ENCODE measurements at regions not wholly inside any gene's neighbourhood (a gene's known extent, or its start where the extent isn't known, plus 50 kb on each side); places are given as distances from the start of the nearest gene placed in this dataset.
"Not testable (repeated sequence)": the region's sequence is repeated elsewhere in the genome, so short reads cannot be mapped to it uniquely, and the experiment has no call there.

- not testable (repeated sequence) for DNase-seq
Observed at GRCh38 chr5:62240494-62240893, 65.5 kb upstream of the KIF2A start.

GRCh38 chr5:62242000-62242399 lies 64.0 kb upstream of the KIF2A start:
- DNase-seq, result not testable (repeated sequence)

GRCh38 chr5:62243046-62243445 lies 63.0 kb upstream of the KIF2A start:
- DNase-seq, result not testable (repeated sequence)

- not testable (repeated sequence) for DNase-seq
Observed at GRCh38 chr5:62248192-62248591, 57.8 kb upstream of the KIF2A start.

GRCh38 chr5:62250085-62250484 lies 55.9 kb upstream of the KIF2A start:
- DNase-seq, result not testable (repeated sequence)

- not testable (repeated sequence) for DNase-seq
Observed at GRCh38 chr5:62250919-62251318, 55.1 kb upstream of the KIF2A start.

- DNase-seq, result not testable (repeated sequence)
Observed at GRCh38 chr5:62252519-62252918, 53.5 kb upstream of the KIF2A start.

- not testable (repeated sequence) for DNase-seq
Observed at GRCh38 chr5:62255551-62255950, 50.5 kb upstream of the KIF2A start.

GRCh38 chr5:62256161-62257019 lies 49.6 kb upstream of the KIF2A start:
- DNase-seq, result no peak

Data from hematopoietic multipotent progenitor cell treated with erythropoietin and hydrocortisone succinate and interleukin-3 and kit ligand, for 6 days (in vitro differentiated cells).